HG03457 (cell line): ENCODE measurements at regions not wholly inside any gene's neighbourhood (a gene's known extent, or its start where the extent isn't known, plus 50 kb on each side); places are given as distances from the start of the nearest gene placed in this dataset.
"Not testable (repeated sequence)": the region's sequence is repeated elsewhere in the genome, so short reads cannot be mapped to it uniquely, and the experiment has no call there.

Source experiments
- ATAC-seq: cut with Tn5 transposase; IDR thresholded peaks from one replicate; pipeline ENCODE4 v1.9.1; 2021; ENCODE audit warnings: moderate number of reproducible peaks; ENCODE audit not compliant: unreplicated experiment

DNA sequence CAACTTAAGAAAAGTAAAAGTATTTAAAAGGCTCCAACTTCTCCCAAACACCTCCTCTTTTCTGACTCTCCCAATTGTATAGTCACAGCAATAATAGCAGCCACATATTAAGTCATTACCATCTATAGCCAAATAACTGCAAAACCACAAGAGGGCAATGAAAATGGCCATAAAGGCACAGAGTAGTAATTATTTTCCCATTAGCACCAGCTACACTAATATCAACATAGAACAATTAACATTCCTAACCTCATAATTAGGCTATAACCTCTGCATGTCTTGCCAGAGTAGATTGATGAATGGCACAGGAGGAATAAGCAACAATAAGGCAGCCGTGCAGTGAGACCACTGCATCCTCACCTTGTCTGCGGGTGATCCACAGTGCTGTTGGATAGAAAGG lies 226.4 kb upstream of the SERP2 start:
- ATAC-seq: no peak

DNA sequence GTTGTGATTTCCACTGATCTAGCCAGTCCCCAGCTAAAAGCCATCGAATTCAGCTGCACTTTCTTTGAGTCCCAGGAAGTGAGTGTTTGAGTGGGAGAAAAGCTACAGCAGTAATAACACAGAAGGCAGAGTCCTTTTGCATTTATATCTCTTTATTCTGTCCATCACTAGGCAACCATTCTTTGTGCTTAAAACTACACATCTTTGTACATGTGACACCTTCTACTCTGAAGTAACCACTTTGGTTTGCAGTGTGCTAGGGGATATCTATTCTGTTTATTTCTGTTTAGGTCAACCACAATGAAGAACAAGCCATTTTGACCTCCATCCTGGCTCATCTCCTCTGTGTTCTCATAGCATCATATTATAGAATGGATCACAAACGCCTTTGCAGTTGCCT lies 226.0 kb upstream of the SERP2 start:
- ATAC-seq: no peak

- ATAC-seq: no peak
Observed at GRCh38 chr13:44148159-44148914, 225.3 kb upstream of the SERP2 start.

- ATAC-seq: not testable (repeated sequence)
Observed at GRCh38 chr13:44149231-44149630, 224.4 kb upstream of the SERP2 start.

DNA sequence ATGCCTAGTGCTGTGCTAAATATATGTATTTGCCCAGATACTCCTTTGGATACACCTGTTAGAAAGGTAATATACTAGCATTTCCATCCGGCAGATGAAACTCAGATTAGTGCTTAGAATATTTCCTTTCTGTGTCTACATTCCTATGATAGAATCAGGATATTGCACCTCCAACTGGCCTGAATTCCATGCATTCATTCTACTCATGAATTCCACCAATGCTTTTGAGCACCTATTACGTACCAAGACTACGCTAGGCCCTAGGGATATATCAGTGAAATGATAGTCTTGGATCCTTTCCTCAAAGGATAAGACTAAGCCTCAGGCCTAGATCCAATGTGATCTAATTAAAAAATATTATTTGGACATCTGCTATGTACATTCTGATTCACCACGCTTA lies 223.8 kb upstream of the SERP2 start:
- no peak for ATAC-seq

DNA sequence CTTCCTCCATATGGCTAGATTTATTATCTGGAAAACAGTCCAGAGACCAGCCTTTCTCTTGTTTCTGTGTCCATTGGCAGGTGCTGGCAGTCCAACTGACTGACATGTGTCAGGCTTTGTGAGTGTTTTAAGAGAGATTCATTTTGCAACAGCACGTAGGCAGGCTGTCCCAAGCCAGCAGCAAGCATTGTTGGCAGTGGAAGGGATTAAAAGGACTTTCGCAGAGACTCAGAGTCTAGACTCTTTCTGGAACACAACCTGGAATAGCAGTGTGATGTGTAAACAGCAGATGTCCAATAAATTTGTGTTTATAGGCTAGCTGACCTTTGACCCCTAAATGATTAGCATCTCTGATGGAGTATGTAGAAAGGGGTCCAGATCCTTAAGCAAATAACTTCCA lies 222.2 kb upstream of the SERP2 start:
- ATAC-seq: no peak

DNA sequence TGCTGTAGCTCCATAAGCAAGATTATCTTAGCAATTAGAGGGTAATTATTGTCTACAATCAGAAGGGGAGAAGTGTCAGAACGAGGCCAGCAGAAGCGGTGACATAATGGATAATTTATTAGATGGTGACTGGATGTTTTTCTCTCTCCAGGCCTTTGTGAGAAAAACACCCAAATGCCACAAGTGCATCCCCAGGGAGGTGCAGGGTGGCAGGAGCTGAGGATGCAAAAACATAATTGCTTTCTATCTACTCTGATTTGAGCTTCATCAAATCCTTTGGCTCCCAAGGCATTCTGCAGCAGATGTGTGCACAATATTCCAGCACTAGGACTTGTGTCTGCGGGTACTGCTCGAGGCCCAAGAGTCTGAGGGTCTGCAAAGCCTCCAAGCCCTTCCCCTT lies 220.1 kb upstream of the SERP2 start:
- ATAC-seq: no peak

- ATAC-seq: no peak
Observed at GRCh38 chr13:44155422-44156293, 218.0 kb upstream of the SERP2 start.

- ATAC-seq: no peak
Observed at GRCh38 chr13:44156294-44156658, 217.3 kb upstream of the SERP2 start.

- no peak for ATAC-seq
Observed at GRCh38 chr13:44157606-44158005, 216.0 kb upstream of the SERP2 start.

DNA sequence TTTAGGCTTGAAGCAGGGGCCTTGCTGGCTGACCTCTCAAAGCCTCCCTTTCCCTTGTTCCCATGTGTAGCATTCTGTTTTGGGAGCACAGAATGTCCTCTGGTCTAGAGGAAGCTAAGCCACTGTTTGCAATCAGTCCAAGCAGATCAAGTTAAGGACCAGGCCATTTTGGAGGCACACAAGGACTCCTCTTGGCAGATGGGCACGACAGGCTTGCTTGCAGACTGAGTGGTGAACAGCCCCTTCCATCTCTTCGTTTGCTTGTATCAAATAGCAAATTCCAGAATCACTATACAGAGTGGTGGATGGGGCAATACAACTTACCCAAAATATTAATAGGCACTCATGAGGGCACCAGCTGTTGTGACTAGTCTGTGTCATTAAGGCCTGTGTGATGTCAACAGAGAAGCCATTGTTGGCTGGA lies 215.5 kb upstream of the SERP2 start:
- ATAC-seq: no peak

GRCh38 chr13:44158881-44159632 lies 214.6 kb upstream of the SERP2 start:
- no peak for ATAC-seq

GRCh38 chr13:44159633-44160279 lies 213.9 kb upstream of the SERP2 start:
- ATAC-seq: no peak

DNA sequence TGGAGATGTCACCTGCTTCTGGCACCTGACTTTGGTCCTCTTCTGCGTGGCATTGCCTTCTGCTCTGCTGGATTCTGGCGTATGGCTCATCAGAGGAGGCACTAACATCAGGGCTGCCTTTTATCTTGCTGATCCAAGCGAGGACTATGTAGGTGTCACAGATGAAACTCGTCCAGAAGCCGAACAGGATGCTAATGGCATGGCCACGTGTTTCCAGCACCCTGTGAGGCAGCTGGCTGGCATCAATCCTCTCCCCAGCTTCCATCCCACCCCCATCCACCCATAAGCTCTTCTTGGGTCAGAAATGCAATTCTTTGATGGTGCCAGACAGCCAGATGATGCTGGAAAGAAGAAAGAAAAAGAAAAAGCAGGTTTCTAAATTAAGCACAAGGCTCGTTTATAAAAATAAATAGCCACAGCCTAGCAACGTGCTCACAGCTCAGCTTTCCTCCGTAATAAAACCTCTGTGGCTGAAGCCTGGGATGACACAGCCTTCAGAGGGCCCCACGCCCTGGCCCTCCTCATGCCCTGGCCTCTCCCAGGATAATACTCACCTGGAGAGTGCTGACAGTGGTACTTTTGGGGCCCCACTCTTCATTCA lies 212.9 kb upstream of the SERP2 start:
- ATAC-seq: no peak

GRCh38 chr13:44163108-44163507 lies 210.5 kb upstream of the SERP2 start:
- no peak for ATAC-seq

DNA sequence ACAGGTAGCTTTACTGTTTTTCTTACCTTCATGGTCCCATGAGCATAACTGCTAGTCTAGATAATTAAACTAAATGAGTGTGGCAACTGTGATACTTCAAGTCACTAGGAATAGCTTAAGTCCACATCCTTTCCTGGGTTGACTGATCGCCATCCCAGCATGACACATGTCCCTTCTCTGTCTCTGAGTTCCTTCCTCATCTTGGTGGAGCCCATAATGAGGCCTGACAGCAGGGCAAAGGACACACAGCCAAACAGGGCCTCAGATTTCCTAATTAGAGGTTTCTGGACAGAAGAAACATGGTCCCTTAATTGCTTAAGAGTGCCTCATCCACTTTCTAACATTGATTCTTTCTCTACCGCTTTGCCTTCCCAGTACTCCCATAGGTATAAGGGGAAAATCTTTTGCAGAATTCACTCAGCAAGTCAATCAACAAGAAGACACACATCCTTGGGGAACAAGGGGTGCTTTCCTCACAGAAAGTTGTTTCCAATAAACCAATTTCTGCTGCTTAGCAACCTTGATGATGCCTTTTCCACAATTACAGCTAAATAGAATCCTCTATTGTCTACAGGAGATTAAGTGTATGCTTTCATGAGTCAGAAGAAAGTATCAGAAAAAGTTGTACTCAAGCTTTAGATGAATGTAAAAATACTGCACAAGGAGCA lies 208.3 kb upstream of the SERP2 start:
- no peak for ATAC-seq

GRCh38 chr13:44165889-44166496 lies 207.6 kb upstream of the SERP2 start:
- ATAC-seq: no peak

- no peak for ATAC-seq
Observed at GRCh38 chr13:44169018-44169911, 204.4 kb upstream of the SERP2 start.

DNA sequence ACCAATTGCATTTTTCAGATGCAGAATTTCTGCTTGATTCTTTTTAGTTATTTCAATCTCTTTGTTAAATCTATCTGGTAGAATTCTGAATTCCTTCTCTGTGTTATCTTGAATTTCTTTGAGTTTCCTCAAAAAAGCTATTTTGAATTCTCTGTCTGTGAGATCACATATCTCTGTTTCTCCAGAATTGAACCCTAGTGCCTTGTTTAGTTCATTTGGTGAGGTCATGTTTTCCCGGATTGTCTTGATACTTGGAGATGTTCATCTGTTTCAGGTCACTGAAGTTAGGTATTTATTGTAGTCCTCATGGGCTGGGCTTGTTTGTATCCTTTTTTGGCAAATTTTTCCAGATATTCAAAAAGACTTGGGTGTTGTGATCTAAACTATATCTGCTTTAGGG lies 202.9 kb upstream of the SERP2 start:
- ATAC-seq: no peak
